SK-N-SH treated with all-trans-retinoic acid at 6 μM for 48 hours (cell line): ENCODE measurements at regions not wholly inside any gene's neighbourhood (a gene's known extent, or its start where the extent isn't known, plus 50 kb on each side); places are given as distances from the start of the nearest gene placed in this dataset.

Experiments
- ATAC-seq: fragments of 200-7000 bp; cut with Tn5 transposase; 3 replicates; pipeline ENCODE4 v1.9.1; 2020; ENCODE audit warnings: mild to moderate bottlenecking, moderate library complexity
- ARNTL ChIP-seq: fragments of 450-650 bp; formaldehyde crosslinking; IDR thresholded peaks from 2 replicates; pipeline ENCODE4 v1.5.0; 2020; ENCODE audit warnings: low read depth, mild to moderate bottlenecking, moderate library complexity, borderline replicate concordance
- CREB5 ChIP-seq: fragments of 250-450 bp; sonication (Bioruptor Pico); IDR thresholded peaks from 2 replicates; pipeline ENCODE4 v1.5.1; 2020; ENCODE audit warnings: low read depth, mild to moderate bottlenecking, moderate library complexity
- CSDC2 ChIP-seq: fragments of 250-450 bp; sonication (Bioruptor Pico); IDR thresholded peaks from 2 replicates; pipeline ENCODE4 v1.5.0; 2020; ENCODE audit warnings: mild to moderate bottlenecking, moderate library complexity
- ESRRG ChIP-seq: fragments of 250-450 bp; sonication (Bioruptor Pico); IDR thresholded peaks from 2 replicates; pipeline ENCODE4 v1.6.1; 2021; ENCODE audit warnings: mild to moderate bottlenecking
- GLIS3 ChIP-seq: fragments of 250-450 bp; sonication (Bioruptor Pico); IDR thresholded peaks from 2 replicates; pipeline ENCODE4 v1.5.0; 2020; ENCODE audit warnings: mild to moderate bottlenecking, moderate library complexity
- ISL1 ChIP-seq: fragments of 250-450 bp; sonication (Bioruptor Pico); IDR thresholded peaks from 2 replicates; pipeline ENCODE4 v2.1.2; 2022; ENCODE audit warnings: mild to moderate bottlenecking, moderate library complexity
- OSR1 ChIP-seq: fragments of 250-450 bp; sonication (Bioruptor Pico); IDR thresholded peaks from 2 replicates; pipeline ENCODE4 v1.8.0; 2022; ENCODE audit warnings: moderate library complexity, mild to moderate bottlenecking, inconsistent platforms
- POU6F1 ChIP-seq: fragments of 250-450 bp; sonication (Bioruptor Pico); IDR thresholded peaks from 2 replicates; pipeline ENCODE4 v1.8.0; 2021; ENCODE audit warnings: low read depth, mild to moderate bottlenecking, moderate library complexity, borderline replicate concordance
- PPARA ChIP-seq: fragments of 250-450 bp; sonication (Bioruptor Pico); IDR thresholded peaks from 2 replicates; pipeline ENCODE4 v1.5.0; 2020; ENCODE audit warnings: mild to moderate bottlenecking, borderline replicate concordance
- RARB ChIP-seq: fragments of 250-450 bp; sonication (Bioruptor Pico); IDR thresholded peaks from 2 replicates; pipeline ENCODE4 v1.8.0; 2021; ENCODE audit warnings: mild to moderate bottlenecking, moderate library complexity
- SNAI2 ChIP-seq: fragments of 250-450 bp; sonication (Bioruptor Pico); IDR thresholded peaks from 2 replicates; pipeline ENCODE4 v1.5.0; 2020; ENCODE audit warnings: mild to moderate bottlenecking, moderate library complexity
- TCF4 ChIP-seq: fragments of 250-450 bp; sonication (Bioruptor Pico); IDR thresholded peaks from 2 replicates; pipeline ENCODE4 v1.8.0; 2021; ENCODE audit warnings: mild to moderate bottlenecking, moderate library complexity, borderline replicate concordance
- TOX ChIP-seq: fragments of 250-450 bp; sonication (Bioruptor Pico); IDR thresholded peaks from 2 replicates; pipeline ENCODE4 v1.8.0; 2021; ENCODE audit warnings: mild to moderate bottlenecking, moderate library complexity, borderline replicate concordance
- TSHZ2 ChIP-seq: fragments of 250-450 bp; sonication (Bioruptor Pico); IDR thresholded peaks from 2 replicates; pipeline ENCODE4 v1.5.0; 2020; ENCODE audit warnings: mild to moderate bottlenecking, moderate library complexity
- ZC3H10 ChIP-seq: fragments of 250-450 bp; sonication (Bioruptor Pico); IDR thresholded peaks from 2 replicates; pipeline ENCODE4 v1.5.1; 2021; ENCODE audit warnings: mild to moderate bottlenecking, moderate library complexity
- ZFP30 ChIP-seq: fragments of 450-650 bp; formaldehyde crosslinking; IDR thresholded peaks from 2 replicates; pipeline ENCODE4 v1.5.0; 2022; ENCODE audit warnings: mild to moderate bottlenecking, moderate library complexity
- ZNF565 ChIP-seq: fragments of 450-650 bp; formaldehyde crosslinking; conservative IDR thresholded peaks from 2 replicates; pipeline ENCODE4 v1.5.0; 2020; ENCODE audit warnings: low read depth, mild to moderate bottlenecking, moderate library complexity
- ZNF70 ChIP-seq: fragments of 450-650 bp; formaldehyde crosslinking; IDR thresholded peaks from 2 replicates; pipeline ENCODE4 v1.5.0; 2020; ENCODE audit warnings: mild to moderate bottlenecking, moderate library complexity
- ZNF8 ChIP-seq: fragments of 450-650 bp; formaldehyde crosslinking; IDR thresholded peaks from 2 replicates; pipeline ENCODE4 v1.5.0; 2020; ENCODE audit warnings: mild to moderate bottlenecking, moderate library complexity
- TF ChIP-seq, protein P1 (sequence below): fragments of 250-450 bp; sonication (Bioruptor Pico); IDR thresholded peaks from 2 replicates; pipeline ENCODE4 v1.5.1; 2021; ENCODE audit warnings: mild to moderate bottlenecking, moderate library complexity

GRCh38 chr5:56680731-56681130 is 134.6 kb upstream of the MAP3K1 start:
- TF ChIP-seq CSDC2 (CRISPR knock-in tag): no peak
- TF ChIP-seq CREB5: no peak
- TF ChIP-seq POU6F1: no peak
- TF ChIP-seq ZFP30 (CRISPR knock-in tag): no peak
- no peak for TF ChIP-seq TCF4 (CRISPR knock-in tag)
- TF ChIP-seq ESRRG: no peak
- no peak for TF ChIP-seq ZC3H10 (CRISPR knock-in tag)
- TF ChIP-seq SNAI2 (CRISPR knock-in tag): no peak
- no peak for TF ChIP-seq ZNF70
- no peak for TF ChIP-seq RARB (CRISPR knock-in tag)
- no peak for TF ChIP-seq PPARA (CRISPR knock-in tag)
- TF ChIP-seq TOX: no peak
- ATAC-seq: no peak

- no peak for TF ChIP-seq ZNF8 (CRISPR knock-in tag)
- TF ChIP-seq, all 23 proteins: peak for 0
- no peak for ATAC-seq
Measured at GRCh38 chr5:56677690-56678305, 137.6 kb upstream of the MAP3K1 start.

DNA sequence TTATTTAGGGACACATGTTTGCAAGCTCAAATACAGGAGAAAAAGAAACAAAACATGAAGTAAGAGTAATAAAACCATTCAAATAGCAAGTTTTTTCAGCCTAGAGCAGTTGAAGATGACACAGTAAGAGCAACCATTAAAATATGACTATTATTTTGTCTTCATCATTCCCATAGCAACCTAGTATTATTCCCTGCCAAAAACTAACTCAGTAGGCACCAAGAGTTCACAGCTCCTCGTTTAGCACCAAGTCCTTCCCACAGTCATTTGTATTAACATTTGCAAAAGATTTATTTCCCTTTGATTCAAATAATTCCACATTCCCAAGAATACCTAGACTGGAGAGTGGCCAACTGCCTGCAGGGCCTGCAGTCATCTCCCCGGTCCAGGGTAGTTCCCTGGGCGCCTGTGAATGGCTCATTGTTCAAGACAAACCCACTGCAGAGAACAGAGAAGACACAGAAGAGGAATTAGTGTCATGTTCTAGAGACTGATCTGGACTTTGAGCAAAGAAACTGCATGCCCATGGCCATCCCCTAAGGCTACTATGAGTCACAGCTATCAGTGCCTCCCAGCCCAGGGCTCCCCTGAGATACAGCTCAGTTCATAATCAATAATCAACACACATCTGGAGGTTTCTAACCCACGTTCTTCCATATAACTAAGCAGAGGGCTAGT is 139.1 kb upstream of the MAP3K1 start:
- ATAC-seq: no peak
- TF ChIP-seq CSDC2 (CRISPR knock-in tag): no peak
- no peak for TF ChIP-seq TOX
- no peak for TF ChIP-seq ARNTL (CRISPR knock-in tag)
- TF ChIP-seq ZNF8 (CRISPR knock-in tag): no peak
- no peak for TF ChIP-seq ZNF565 (CRISPR knock-in tag)
- TF ChIP-seq GLIS3 (CRISPR knock-in tag): no peak
- TF ChIP-seq ISL1 (CRISPR knock-in tag): no peak
- no peak for TF ChIP-seq OSR1 (CRISPR knock-in tag)
- no peak for TF ChIP-seq RARB (CRISPR knock-in tag)
- TF ChIP-seq TSHZ2: no peak
- no peak for TF ChIP-seq POU6F1
- TF ChIP-seq ZNF70: no peak
- TF ChIP-seq, protein P1, sequence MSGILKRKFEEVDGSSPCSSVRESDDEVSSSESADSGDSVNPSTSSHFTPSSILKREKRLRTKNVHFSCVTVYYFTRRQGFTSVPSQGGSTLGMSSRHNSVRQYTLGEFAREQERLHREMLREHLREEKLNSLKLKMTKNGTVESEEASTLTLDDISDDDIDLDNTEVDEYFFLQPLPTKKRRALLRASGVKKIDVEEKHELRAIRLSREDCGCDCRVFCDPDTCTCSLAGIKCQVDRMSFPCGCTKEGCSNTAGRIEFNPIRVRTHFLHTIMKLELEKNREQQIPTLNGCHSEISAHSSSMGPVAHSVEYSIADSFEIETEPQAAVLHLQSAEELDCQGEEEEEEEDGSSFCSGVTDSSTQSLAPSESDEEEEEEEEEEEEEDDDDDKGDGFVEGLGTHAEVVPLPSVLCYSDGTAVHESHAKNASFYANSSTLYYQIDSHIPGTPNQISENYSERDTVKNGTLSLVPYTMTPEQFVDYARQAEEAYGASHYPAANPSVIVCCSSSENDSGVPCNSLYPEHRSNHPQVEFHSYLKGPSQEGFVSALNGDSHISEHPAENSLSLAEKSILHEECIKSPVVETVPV: no peak
- no peak for TF ChIP-seq CREB5
